Keratinocyte (primary cell): ENCODE measurements at regions not wholly inside any gene's neighbourhood (a gene's known extent, or its start where the extent isn't known, plus 50 kb on each side); places are given as distances from the start of the nearest gene placed in this dataset.

Experiments used
- DNase-seq: peaks from one replicate; pipeline ENCODE4 v3.0.0-alpha.2; 2011; ENCODE audit warnings: low read depth, missing footprints, low spot score
- FAIRE-seq: peaks from 2 replicates; lab custom pipeline; 2011; peaks lifted over from hg19 to GRCh38; lab: Jason Lieb, UNC
- H2AFZ ChIP-seq: 2 replicates; pipeline ENCODE4 v1.6.0; 2012; ENCODE audit warnings: low read length, control low read depth, inconsistent platforms; ENCODE audit not compliant: control insufficient read depth
- H3K27ac ChIP-seq: 2 replicates; pipeline ENCODE4 v1.5.1; 2011; ENCODE audit warnings: low read length; ENCODE audit not compliant: control insufficient read depth, insufficient read depth
- H3K27me3 ChIP-seq: 3 replicates; pipeline ENCODE4 v1.6.0; 2011; ENCODE audit warnings: low read length; ENCODE audit not compliant: control insufficient read depth, insufficient read depth; ENCODE audit errors: extremely low read depth
- H3K36me3 ChIP-seq, 2 experiments: 2 replicates in 1 of 2; 3 replicates in 1 of 2; pipeline ENCODE4 v1.5.1; 2011; ENCODE audit warnings: low read length in 2 of 2, mild to moderate bottlenecking in 1 of 2; ENCODE audit not compliant: control insufficient read depth in 2 of 2, insufficient read depth in 2 of 2; ENCODE audit errors: extremely low read depth in 1 of 2
- H3K4me1 ChIP-seq: 3 replicates; pipeline ENCODE4 v1.5.1; 2011; ENCODE audit warnings: low read length; ENCODE audit not compliant: control insufficient read depth, insufficient read depth; ENCODE audit errors: extremely low read depth
- H3K4me2 ChIP-seq: 3 replicates; pipeline ENCODE4 v1.6.0; 2011; ENCODE audit warnings: low read depth, low read length; ENCODE audit not compliant: control insufficient read depth, insufficient read depth; ENCODE audit errors: extremely low read depth
- H3K4me3 ChIP-seq, 3 experiments: fragments of 200-600 bp in 1 of 3; sonication (generic) in 1 of 3; 2 replicates in 2 of 3; 3 replicates in 1 of 3; pipeline ENCODE4 v1.5.1; 2011 to 2016; ENCODE audit warnings: low read length in 3 of 3, mild to moderate bottlenecking in 3 of 3, control low read depth in 2 of 3, inconsistent platforms in 1 of 3, low read depth in 1 of 3, mixed read lengths in 1 of 3, mixed run types in 1 of 3, moderate library complexity in 1 of 3; ENCODE audit not compliant: control insufficient read depth in 2 of 3, insufficient read depth in 2 of 3; ENCODE audit errors: extremely low read depth in 1 of 3
- H3K79me2 ChIP-seq: 2 replicates; pipeline ENCODE4 v1.6.0; 2012; ENCODE audit warnings: low read length; ENCODE audit not compliant: control insufficient read depth, insufficient read depth
- H3K9ac ChIP-seq: 3 replicates; pipeline ENCODE4 v1.6.0; 2011; ENCODE audit warnings: low read length; ENCODE audit not compliant: control insufficient read depth, insufficient read depth; ENCODE audit errors: extremely low read depth
- H3K9me1 ChIP-seq: 3 replicates; pipeline ENCODE4 v1.6.0; 2011; ENCODE audit warnings: low read length; ENCODE audit not compliant: control insufficient read depth, insufficient read depth; ENCODE audit errors: extremely low read depth
- H3K9me3 ChIP-seq: 2 replicates; pipeline ENCODE4 v1.5.1; 2012; ENCODE audit warnings: low read depth, low read length; ENCODE audit not compliant: control insufficient read depth
- H4K20me1 ChIP-seq: 3 replicates; pipeline ENCODE4 v1.6.0; 2011; ENCODE audit warnings: low read length; ENCODE audit not compliant: control insufficient read depth, insufficient read depth; ENCODE audit errors: extremely low read depth
- EZH2 ChIP-seq: IDR thresholded peaks from one replicate; pipeline ENCODE4 v1.6.1; 2012; ENCODE audit warnings: inconsistent platforms, mild to moderate bottlenecking, low read length, moderate library complexity
- dilution Hi-C: fragments of 300-500 bp; cut with MboI; formaldehyde crosslinking; loops from one replicate; pipeline ENCODE4 v1.7.0; 2020; ENCODE audit warnings: low sequenced_read_pairs; ENCODE audit not compliant: extremely low pct_ligation_motif_present
- TF ChIP-seq, protein P1 (sequence below), 3 experiments: IDR thresholded peaks in 1 of 3; conservative IDR thresholded peaks in 1 of 3; optimal IDR thresholded peaks in 1 of 3; 2 replicates in 2 of 3; 3 replicates in 1 of 3; pipeline versions ENCODE3 to v1.5.1; 2011; ENCODE audit warnings: low read length in 3 of 3, mild to moderate bottlenecking in 3 of 3, moderate library complexity in 2 of 3, control low read depth in 1 of 3, inconsistent platforms in 1 of 3; ENCODE audit not compliant: insufficient read depth in 2 of 3; ENCODE audit errors: extremely low read depth in 1 of 3

DNA sequence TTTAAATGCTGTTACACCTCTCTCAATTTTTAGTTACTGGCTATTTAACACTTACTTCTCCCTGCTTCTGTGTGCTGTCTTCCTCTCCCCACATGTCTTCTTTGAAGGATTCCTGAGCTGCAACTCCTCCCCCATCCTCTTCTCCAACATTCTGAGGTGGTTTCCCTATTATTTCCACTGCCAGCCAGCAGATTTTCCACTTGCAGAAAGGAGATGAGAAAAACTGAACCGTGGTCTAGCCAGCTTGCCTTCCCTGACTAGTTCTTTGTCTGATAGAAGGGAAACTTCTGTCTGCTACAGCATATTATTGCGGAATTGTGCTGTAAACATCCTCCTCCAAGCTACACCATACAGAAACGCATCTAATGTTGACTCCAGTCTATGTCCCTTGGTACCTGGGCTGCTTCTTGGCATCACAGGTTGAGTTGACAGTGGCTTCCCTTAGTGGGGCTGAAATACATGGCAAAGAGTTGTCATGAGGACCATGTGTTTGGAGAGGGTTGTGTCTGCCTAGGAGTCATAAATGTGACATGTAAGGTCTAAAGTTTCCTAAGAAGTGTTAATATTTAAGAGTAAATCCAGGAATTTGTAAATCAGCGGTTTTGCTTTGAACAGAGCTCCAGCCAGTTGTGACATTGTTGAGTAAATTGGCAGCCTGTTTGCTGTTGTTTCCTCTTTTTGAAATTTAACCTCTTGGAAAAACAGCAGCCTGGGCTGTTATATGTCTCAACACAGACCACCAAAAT lies 68.3 kb upstream of the RND3 start:
- Histone ChIP-seq H3K27ac (no peak overlapping the region), H3K4me3 (no peak overlapping the region), H4K20me1 (no peaks in the 10 kb centered on the region), H3K27me3 (no peaks in the 10 kb centered on the region), H3K4me2 (no peak overlapping the region), H2AFZ (no peak overlapping the region), H3K4me1 (peaks cover 9% of the 10 kb centered on the region), H3K9ac (no peak overlapping the region), H3K36me3 (no peaks in the 10 kb centered on the region), H3K9me1 (no peaks in the 10 kb centered on the region), H3K9me3 (no peaks in the 10 kb centered on the region), H3K79me2 (no peaks in the 10 kb centered on the region)
- no peak for FAIRE-seq
- no peak for TF ChIP-seq EZH2
- TF ChIP-seq, protein P1, sequence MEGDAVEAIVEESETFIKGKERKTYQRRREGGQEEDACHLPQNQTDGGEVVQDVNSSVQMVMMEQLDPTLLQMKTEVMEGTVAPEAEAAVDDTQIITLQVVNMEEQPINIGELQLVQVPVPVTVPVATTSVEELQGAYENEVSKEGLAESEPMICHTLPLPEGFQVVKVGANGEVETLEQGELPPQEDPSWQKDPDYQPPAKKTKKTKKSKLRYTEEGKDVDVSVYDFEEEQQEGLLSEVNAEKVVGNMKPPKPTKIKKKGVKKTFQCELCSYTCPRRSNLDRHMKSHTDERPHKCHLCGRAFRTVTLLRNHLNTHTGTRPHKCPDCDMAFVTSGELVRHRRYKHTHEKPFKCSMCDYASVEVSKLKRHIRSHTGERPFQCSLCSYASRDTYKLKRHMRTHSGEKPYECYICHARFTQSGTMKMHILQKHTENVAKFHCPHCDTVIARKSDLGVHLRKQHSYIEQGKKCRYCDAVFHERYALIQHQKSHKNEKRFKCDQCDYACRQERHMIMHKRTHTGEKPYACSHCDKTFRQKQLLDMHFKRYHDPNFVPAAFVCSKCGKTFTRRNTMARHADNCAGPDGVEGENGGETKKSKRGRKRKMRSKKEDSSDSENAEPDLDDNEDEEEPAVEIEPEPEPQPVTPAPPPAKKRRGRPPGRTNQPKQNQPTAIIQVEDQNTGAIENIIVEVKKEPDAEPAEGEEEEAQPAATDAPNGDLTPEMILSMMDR (optimal IDR thresholded peaks at IDR 0.05 in 1 of 3, IDR thresholded peaks at IDR 0.05 in 1 of 3, conservative IDR thresholded peaks at IDR 0.05 in 1 of 3; ENCODE audit: extremely low read depth in 1 of 3, insufficient read depth in 2 of 3, low read length in 3 of 3): no peak
- no peak for DNase-seq
- dilution Hi-C loops: no loop called here

DNA sequence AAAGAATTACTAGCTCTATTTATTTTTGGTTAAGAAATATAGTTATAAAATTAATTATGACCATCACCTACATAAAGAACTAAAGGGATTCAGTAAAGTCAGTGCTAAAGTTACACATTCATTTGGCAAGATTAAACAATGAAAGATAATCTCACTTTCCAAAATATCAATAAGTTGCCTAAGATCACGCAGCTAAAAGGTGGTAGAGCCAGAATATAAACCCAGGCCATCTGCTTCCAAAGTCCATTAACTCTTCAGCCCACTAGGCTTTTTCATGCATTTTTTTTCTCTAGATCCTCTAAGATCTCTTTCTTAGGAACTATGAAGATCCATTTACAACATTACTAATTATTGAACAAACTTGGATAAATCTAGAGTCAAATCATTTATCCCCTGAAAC lies 66.6 kb upstream of the RND3 start:
- H3K36me3 ChIP-seq: no peaks in the 10 kb centered on the region
- no peaks in the 10 kb centered on the region for H3K27me3 ChIP-seq
- no peaks in the 10 kb centered on the region for H3K79me2 ChIP-seq
- no peaks in the 10 kb centered on the region for H4K20me1 ChIP-seq
- dilution Hi-C loops: no loop called here
- no peaks in the 10 kb centered on the region for H3K9me3 ChIP-seq
- FAIRE-seq (no peak), DNase-seq (no peak)
- H2AFZ ChIP-seq: no peak overlapping the region
- no peak overlapping the region for H3K4me3 ChIP-seq
- H3K4me2 ChIP-seq: no peak overlapping the region
- H3K4me1 ChIP-seq: peaks cover 13% of the 10 kb centered on the region
- no peaks in the 10 kb centered on the region for H3K9me1 ChIP-seq
- no peak overlapping the region for H3K9ac ChIP-seq
- H3K27ac ChIP-seq: no peak overlapping the region
- TF ChIP-seq, protein P1 (optimal IDR thresholded peaks at IDR 0.05 in 1 of 3, IDR thresholded peaks at IDR 0.05 in 1 of 3, conservative IDR thresholded peaks at IDR 0.05 in 1 of 3; ENCODE audit: extremely low read depth in 1 of 3, insufficient read depth in 2 of 3, low read length in 3 of 3): no peak
- TF ChIP-seq EZH2: no peak
